GM19395 (cell line): ENCODE measurements at regions not wholly inside any gene's neighbourhood (a gene's known extent, or its start where the extent isn't known, plus 50 kb on each side); places are given as distances from the start of the nearest gene placed in this dataset.

Source experiments
- ATAC-seq: cut with Tn5 transposase; IDR thresholded peaks from one replicate; pipeline ENCODE4 v1.9.1; 2021; ENCODE audit warnings: mild to moderate bottlenecking, moderate library complexity; ENCODE audit not compliant: unreplicated experiment

- ATAC-seq: no peak
Measured at GRCh38 chr2:6557737-6558136, 308.0 kb downstream of the CMPK2 start.

DNA sequence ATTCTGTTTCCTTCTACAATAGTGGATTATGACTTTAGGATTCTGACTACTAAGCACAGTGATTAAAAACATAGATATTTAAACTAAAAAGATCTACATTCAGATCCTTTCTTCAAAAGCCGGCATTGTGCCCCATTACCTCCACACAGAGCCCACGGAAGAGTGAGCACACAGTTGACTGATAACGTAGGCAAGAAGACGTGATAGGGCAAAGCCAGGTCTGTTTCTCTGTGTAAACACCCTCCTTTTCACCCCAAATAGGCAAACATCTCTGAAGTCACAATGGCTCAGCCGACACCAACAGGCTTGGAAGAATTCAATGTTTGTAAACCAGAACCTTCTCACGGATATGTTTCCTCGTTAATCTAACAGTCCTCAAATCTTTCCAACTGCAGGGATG, 302.9 kb downstream of the CMPK2 start:
- no peak for ATAC-seq

DNA sequence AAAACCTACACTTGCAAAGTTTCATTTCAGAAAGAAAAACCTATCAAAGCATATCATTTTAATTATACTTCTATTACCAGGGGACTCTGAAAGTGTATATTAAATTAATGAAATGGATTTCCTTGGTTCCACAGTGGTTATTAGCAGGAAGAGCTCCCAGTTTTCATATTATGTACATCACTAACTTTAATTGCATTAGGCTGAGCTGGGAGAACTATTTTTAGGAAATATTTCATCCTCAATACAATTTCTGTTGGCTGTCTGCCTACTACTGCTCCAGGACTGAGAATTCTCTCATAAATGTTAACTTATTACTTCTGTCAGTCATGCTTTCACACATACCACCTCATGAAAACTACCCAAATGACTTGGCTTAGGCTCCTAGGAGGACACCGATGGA, 301.4 kb downstream of the CMPK2 start:
- no peak for ATAC-seq

DNA sequence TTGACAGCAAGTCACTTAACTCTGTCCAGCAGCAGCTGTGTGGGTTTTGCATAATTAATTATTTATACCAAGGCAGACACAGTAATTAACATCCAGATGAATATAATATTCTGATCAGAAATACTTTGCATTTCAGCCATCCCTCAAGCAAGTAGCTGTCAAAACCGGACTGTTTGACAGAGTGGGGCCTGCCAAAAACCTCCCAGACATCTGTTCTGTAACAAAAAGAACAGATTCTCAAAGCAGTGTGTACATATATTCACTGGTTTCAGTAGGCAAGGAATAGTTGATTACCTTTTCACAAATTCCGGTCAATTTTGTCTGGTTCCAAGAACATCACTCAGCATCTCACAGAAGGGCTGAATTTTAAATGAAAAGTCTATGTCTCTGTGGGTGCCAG, 291.6 kb downstream of the CMPK2 start:
- no peak for ATAC-seq

DNA sequence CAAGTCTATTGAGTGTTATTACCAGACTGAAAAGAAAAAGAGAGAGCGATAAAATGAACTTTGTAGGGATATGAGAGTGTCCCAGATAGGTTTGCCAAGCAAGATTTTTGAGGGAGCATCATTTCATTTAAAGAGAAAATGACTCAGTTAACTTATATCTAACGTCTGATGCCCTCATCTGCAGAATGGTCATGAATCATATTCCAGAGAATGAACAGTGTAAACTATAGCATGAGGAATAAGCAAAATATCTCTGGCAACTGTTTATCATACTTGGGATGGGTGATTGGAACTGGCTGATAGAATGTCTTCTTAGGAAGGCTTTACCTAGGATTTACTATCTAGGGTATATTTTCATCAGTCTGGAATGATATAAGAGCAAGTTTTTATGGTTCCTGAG, 289.4 kb downstream of the CMPK2 start:
- no peak for ATAC-seq

DNA sequence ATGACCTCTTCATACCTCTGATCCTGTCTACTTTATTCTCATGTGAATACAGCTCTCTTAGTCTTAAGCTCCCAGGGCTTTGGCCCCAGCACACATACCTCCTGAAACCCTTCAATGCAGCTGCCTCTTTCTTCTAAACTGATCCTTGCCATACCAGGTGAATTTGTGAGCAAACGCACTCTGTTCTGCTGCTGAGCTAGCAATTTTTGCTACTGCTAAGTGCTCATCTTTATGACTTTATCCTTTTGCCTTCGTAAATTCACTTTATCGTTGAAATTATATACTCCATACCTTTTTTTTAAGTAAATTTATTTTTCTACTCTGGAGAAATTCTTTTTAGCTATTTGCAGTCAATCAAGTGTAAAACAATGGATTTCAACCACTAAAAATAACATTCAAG, 287.7 kb downstream of the CMPK2 start:
- ATAC-seq: no peak

GRCh38 chr2:6578416-6578815, 287.3 kb downstream of the CMPK2 start:
- no peak for ATAC-seq

- ATAC-seq: no peak
Measured at GRCh38 chr2:6579281-6579680, 286.4 kb downstream of the CMPK2 start.

GRCh38 chr2:6580982-6581381, 284.7 kb downstream of the CMPK2 start:
- ATAC-seq: no peak

- no peak for ATAC-seq
Measured at GRCh38 chr2:6589150-6589549, 276.6 kb downstream of the CMPK2 start.

DNA sequence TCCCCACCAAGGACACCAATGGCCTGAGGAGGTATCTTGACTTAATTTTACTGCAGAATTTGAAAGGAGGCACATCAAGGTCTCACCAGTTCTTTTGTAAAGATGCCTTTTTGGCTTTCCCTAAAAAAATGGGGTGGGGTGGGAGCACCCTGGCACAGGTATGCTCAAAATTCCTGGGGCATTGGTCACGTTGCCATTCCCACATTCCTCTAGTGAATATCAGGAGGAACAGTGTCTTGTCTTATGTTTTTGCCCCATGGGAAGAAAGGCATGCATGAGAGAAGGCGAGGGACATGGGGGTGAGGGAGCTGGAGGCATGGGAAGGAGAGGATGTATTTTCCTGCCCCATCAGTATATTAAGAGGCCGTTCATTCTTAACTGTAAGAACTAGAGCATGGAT, 275.3 kb downstream of the CMPK2 start:
- no peak for ATAC-seq

GRCh38 chr2:6602471-6602870, 263.2 kb downstream of the CMPK2 start:
- no peak for ATAC-seq

- ATAC-seq: no peak
Measured at GRCh38 chr2:6605836-6606505, 259.7 kb downstream of the CMPK2 start.

GRCh38 chr2:6617794-6618193, 247.9 kb downstream of the CMPK2 start:
- no peak for ATAC-seq

DNA sequence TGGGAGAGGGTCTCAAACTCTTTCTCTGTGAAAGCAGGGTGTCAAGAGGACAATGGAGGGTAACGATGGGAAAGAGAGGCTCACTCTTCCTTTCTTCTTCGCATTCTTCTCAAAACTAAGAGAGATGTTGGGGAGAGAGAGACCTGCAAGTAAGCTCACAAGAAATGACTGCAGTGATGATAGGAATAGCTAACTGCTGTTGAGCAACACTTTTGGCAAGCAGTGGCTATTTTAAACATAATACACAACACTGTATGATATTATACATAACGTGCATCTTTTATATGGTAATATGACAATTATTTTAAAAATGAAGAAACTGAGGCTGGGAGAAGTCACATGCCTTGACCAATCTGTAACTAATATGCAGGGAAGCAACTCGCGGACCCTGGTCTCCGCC, 247.5 kb downstream of the CMPK2 start:
- ATAC-seq: no peak

GRCh38 chr2:6623746-6624145, 242.0 kb downstream of the CMPK2 start:
- no peak for ATAC-seq

GRCh38 chr2:6626401-6627012, 239.2 kb downstream of the CMPK2 start:
- ATAC-seq: no peak

- no peak for ATAC-seq
Measured at GRCh38 chr2:6627316-6627715, 238.4 kb downstream of the CMPK2 start.

DNA sequence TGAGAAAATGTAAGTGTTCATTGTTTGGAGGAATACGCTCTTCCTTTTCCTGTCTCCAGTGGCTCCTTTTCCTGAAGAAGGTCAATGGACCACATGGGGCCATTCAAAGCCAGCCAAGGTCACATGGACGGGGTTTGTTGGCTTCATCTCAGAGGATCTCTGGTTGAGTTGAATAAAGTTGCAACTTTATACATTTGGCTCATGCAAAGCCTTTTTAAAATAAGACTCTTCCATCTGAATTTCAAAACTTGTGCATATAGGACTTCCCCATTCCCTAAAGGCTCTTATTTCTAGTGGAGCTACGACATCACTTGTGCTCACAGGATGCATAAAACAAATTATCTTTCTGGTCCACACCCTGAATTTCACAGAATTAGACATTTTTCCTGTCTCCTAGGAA, 235.5 kb downstream of the CMPK2 start:
- ATAC-seq: no peak

DNA sequence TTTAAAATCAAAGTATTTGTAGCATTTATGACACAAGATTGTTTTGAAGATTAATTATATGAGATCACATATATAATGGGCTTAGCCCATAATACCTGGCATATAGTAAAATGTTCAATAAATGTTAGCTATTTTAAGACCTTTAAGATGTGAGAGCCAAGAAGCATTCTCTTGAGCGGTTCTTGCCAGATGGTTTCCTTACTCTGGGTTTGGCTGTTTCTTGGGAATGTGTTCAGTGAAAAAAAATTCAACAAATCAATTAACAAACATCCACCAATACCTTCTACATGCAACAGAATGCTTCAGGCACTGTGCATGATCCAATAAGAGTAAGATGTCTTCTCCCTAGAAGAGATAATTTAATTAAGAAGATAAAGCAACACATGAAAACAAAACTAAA, 230.4 kb downstream of the CMPK2 start:
- no peak for ATAC-seq

DNA sequence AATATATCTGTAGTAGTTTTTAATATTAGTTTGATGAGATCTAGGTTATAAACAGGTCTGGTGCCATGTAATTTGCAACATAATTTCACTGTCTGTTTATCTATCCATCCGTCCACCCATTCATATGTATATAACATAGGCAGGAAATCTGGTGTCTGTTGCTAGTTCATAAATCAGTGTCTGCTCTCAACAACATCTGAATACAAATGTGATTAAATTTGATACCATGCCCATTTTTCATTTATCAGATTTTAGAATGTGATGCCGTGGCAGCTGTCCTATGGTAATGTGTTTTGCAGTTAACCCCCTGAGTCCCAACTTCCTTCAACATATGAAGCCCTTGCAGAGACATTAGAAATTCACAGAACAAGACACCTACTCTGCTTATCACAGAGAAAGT, 228.4 kb downstream of the CMPK2 start:
- no peak for ATAC-seq

GRCh38 chr2:6639929-6640620, 225.6 kb downstream of the CMPK2 start:
- ATAC-seq: no peak
